Amniotic stem cell (primary cell): ENCODE measurements at regions not wholly inside any gene's neighbourhood (a gene's known extent, or its start where the extent isn't known, plus 50 kb on each side); places are given as distances from the start of the nearest gene placed in this dataset.

Experiments
- DNase-seq: peaks from one replicate; lab custom pipeline; 2025; lab: John Stamatoyannopoulos, UW

DNA sequence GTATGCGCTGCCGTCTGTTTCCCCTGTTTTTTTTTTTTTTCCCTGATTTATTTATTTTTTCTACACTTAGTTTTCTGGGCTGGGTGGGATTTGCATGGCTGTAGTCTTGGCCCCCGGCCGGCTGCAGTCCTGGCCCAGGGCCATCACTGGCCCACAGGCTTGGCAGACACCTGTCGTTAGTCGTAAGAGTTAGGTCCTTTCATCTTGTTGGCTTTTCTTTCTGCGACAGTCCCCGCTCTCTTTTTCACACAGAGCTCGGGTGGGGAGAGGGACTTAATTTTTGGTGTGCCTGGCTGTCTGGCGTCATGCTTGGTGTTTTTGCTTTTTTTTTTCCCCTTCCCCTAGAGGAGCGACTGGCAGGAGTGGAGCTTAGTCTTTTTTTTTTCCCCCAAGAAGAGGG is 183.4 kb downstream of the KLF13 start:
- no peak for DNase-seq

DNA sequence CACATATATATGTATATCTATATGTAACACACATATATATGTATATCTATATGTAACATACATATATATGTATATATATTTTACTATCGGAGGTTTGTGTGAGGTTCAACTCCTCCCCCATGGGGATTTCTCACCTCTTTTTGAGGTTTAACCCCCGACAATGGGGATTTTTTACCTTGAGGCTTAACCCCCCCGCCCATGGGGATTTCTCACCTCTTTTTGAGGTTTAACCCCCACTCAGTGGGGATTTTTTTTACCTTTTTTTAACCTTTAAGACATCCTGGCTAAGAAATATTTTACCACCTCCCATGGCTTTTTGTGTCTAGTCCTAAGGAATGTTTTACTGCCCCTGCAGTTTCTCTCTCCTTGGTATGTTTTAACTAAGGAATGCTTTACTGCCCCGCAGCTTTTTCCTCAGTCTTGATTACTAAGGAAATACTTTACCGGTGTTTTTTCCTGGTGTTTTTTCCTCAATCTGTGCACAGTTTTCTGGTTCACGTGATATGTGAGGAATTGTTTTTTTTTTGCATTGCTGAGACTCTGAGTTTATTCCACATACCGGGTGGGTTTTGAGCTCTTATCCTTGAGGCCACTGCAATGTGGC is 185.2 kb downstream of the KLF13 start:
- no peak for DNase-seq

- no peak for DNase-seq
Observed at GRCh38 chr15:31513178-31513577, 186.5 kb downstream of the KLF13 start.

GRCh38 chr15:31516440-31516839 is 189.8 kb downstream of the KLF13 start:
- DNase-seq, result no peak

- DNase-seq, result no peak
Observed at GRCh38 chr15:31516874-31517273, 190.2 kb downstream of the KLF13 start.

DNA sequence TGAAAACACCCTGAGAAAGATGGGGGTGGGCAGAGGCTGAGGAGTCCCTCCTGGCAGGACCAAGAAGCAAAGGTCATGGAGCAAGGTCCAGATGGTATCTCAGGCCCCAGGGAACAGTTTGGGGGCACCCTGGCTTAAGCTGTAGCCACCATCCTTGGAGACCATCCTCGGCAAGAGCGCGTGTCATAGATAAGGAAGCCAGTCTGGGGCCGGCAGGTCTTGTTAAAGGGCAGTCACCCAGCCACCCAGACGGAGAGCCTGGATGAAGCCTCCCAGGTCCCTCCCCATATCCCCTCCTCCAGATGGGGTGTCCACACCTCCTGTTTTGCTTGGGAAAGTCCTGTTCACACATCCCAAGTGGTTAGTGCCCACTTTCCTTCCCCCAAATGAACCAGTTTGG is 191.1 kb downstream of the KLF13 start:
- no peak for DNase-seq

GRCh38 chr15:31522028-31522427 is 195.4 kb downstream of the KLF13 start:
- no peak for DNase-seq

DNA sequence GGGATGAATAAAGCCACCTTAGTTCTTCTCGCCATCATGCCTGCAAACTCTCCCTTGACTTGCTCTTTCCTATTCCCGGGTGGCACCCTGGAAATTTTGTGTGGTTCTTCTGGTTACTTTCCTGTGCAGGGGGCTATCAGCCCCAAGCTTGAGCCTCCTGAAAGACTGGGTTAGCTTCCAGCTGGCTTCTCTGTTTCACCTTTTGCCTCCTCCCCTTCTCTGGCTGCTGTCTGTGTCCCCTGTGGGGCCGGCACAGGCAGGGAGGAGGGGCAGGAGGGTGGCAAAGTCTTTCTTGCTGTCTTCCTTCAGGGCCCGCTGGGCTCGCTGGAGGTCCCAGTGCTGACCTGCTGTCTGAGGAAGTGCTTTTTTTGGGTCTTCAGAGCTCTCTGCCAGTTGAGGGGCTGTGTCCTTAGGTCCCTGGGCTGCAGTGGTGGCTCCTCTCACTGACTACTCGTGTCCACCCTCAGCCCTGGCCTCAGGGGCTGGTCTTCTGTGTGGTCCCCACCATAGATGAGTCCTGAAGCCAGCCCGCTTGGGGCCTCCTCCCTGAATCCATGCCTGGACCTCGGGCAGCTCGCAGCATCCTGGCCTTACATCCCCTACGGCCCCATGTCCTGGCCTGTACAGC is 196.5 kb downstream of the KLF13 start:
- DNase-seq, result no peak

- no peak for DNase-seq
Observed at GRCh38 chr15:31523655-31524049, 197.0 kb downstream of the KLF13 start.

GRCh38 chr15:31525185-31525695 is 198.6 kb downstream of the KLF13 start:
- no peak for DNase-seq

- DNase-seq, result no peak
Observed at GRCh38 chr15:31525988-31526665, 199.5 kb downstream of the KLF13 start.

DNA sequence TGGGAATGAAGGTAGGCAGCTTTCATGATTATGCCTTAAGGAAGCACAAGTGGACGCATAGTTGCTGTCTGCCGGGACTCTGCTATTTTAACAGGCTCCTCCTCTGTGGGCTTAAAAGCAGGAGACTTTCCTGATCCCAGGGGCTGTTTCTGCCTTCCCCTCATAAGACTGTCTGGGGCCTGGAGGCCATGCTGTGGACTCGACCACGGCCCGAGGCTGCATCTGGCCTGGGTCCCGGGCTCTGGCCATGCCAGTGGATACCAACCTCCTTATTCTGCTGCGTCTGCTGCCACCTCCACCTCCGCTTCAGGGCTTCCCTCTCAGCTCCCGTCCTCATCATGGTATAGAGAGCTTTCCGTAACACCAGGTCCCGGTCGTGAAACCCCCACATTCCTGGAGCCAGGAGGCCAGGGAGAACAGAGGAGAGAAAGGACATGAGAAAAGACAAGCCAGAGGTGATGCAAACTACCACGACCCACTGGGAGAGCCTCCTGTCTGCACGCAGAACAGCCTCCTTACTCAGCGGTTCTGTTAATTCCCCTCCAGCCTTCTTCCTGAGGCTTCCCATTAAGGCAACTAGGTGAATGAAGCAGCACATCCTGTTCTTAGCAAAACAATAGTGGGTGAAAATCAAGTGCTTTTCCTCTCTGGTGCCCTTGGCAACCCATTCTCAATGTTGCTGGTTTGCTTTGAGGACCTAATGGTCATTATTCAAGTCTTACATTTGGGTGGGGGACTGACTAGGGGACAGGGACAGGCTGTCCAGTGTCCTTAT is 200.5 kb downstream of the KLF13 start:
- DNase-seq, result no peak

- DNase-seq, result no peak
Observed at GRCh38 chr15:31528846-31529245, 202.2 kb downstream of the KLF13 start.

GRCh38 chr15:31537770-31538592 is 211.3 kb downstream of the KLF13 start:
- DNase-seq, result no peak

DNA sequence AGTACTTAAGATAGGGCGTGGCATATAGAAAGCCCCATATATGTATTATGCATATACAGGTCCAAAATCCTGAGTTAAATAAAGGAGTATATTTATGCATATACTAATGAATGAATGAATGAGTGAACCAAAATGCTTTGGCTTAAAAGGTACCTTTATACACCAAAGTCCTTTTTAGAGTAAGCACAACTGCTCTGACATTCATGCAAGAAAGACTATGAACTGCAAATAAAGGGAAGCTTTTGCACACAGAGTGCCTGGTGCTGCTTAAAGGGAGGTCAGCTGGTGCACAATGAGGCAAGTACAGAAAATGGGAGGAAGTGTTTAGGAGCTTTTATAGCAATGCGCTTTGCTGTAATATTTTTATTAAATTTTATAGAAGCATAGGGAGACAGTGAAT is 214.0 kb downstream of the KLF13 start:
- DNase-seq, result no peak

DNA sequence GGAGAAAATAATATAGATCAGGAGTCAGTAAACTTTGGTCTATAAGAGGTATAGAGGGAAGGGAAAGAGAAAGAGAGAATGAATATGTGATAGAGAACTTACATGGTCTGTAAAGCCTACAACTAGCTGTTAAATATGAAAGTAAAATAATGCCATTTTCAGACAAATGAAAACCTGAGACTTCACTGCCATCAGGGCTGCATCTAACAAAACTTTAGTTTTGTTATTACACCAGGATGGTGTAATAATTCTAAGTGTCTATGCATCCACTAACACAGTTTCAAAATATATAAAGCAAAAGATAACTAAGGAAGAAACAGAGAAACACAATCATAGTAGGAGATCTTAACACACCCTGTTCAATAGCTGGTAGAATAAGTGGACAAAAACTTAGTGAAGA is 217.7 kb downstream of the KLF13 start:
- no peak for DNase-seq

DNA sequence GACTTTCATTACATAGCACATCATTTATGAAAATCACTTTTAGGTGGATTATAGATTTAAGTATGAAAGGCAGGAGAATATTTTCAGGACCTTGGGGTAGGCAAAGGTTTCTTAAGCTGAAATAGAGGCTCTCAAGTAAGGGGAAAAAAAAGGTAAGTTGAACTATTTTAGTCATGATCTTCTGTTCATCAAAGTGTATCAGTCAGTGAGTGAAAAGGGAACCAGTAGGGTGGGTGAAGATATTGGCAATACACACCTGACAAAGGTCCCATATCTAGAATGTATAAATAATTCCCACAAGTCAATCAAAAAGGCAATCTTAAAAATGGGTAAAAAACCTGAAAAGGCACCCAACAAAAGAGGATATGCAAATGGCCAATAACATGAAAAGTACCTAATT is 218.6 kb downstream of the KLF13 start:
- DNase-seq, result no peak

- DNase-seq, result no peak
Observed at GRCh38 chr15:31550211-31550977, 223.8 kb downstream of the KLF13 start.

DNA sequence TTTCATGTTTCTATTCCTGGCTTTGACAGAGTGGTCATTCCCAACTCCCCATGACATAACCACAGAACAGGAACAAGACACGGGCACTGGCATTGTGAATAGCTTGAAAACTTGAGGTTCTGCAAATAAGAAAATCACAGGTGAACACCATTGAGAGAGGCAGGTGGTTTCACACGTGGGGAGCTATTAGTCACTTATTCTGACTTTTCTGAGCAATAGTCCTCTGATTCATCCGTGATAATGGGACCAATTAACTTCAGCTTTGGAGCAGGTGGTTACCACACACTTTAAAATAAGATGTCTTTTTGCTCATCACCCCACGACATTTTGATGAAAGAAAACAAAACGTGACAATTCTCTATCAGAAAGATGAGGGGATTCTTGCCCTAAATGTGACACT is 224.7 kb downstream of the KLF13 start:
- DNase-seq, result no peak

GRCh38 chr15:31552482-31553099 is 226.0 kb downstream of the KLF13 start:
- no peak for DNase-seq

DNA sequence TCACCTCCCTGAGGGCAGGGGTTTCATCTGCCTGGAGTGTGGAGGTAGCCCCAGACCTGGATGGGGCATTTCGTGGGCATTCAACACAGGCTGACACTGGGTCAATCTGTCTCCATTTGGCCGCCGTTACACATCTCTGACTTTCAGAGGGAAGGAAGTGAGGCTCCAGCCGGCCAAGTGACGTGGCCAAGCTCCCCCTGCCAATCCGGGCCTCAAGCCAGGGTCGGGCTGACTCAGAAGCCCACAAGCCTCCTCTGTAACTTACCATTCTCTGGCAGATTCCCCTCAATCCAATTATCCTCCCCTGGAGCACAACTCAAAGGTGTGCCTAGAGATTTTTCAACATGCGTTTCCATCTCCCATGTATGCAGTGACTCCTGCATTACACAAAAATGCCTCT is 227.6 kb downstream of the KLF13 start:
- DNase-seq, result no peak
